ENCODE measurements at regions not wholly inside any gene's neighbourhood (a gene's known extent, or its start where the extent isn't known, plus 50 kb on each side); places are given as distances from the start of the nearest gene placed in this dataset.

- Histone ChIP-seq H3K4me3 (no peak overlapping the region), H3K36me3 (no peaks in the 10 kb centered on the region), H3K4me1 (peaks cover 30% of the 10 kb centered on the region), H3K27ac (no peak overlapping the region), H3K27me3 (no peaks in the 10 kb centered on the region), H3K9me3 (no peaks in the 10 kb centered on the region)
- intact Hi-C loops (cut with DNase I) = no loop called here
- no peak for DNase-seq (ENCODE audit: extremely low spot score in 2 of 2)
- TF ChIP-seq POLR2A (IDR thresholded peaks at IDR 0.05) = no peak
- no peak for TF ChIP-seq POLR2AphosphoS5 (IDR thresholded peaks at IDR 0.05; ENCODE audit: insufficient read depth in 1 of 2, low read depth in 1 of 2)
- TF ChIP-seq CTCF (IDR thresholded peaks at IDR 0.05) = no peak
Measured at GRCh38 chr12:92068459-92068858, 77.2 kb downstream of the BTG1 start.

- intact Hi-C loops (cut with DNase I) = no loop called here
- no peak for DNase-seq (ENCODE audit: extremely low spot score in 2 of 2)
- Histone ChIP-seq H3K36me3 (no peaks in the 10 kb centered on the region), H3K4me1 (peaks cover 31% of the 10 kb centered on the region), H3K27ac (no peak overlapping the region), H3K4me3 (no peak overlapping the region), H3K27me3 (no peaks in the 10 kb centered on the region), H3K9me3 (no peaks in the 10 kb centered on the region)
- TF ChIP-seq POLR2AphosphoS5 (IDR thresholded peaks at IDR 0.05; ENCODE audit: insufficient read depth in 1 of 2, low read depth in 1 of 2) = no peak
- TF ChIP-seq POLR2A (IDR thresholded peaks at IDR 0.05) = no peak
- no peak for TF ChIP-seq CTCF (IDR thresholded peaks at IDR 0.05)
Measured at GRCh38 chr12:92065639-92066038, 80.0 kb downstream of the BTG1 start.

- no peak overlapping the region for H3K27ac ChIP-seq
Measured at GRCh38 chr12:92065018-92065499, 80.6 kb downstream of the BTG1 start.

GRCh38 chr12:92064422-92064821 is 81.2 kb downstream of the BTG1 start:
- no peaks in the 10 kb centered on the region for H3K36me3 ChIP-seq
- peaks cover 26% of the 10 kb centered on the region for H3K4me1 ChIP-seq
- intact Hi-C loops (cut with DNase I) = no loop called here
- no peak overlapping the region for H3K27ac ChIP-seq
- TF ChIP-seq POLR2AphosphoS5 (IDR thresholded peaks at IDR 0.05; ENCODE audit: insufficient read depth in 1 of 2, low read depth in 1 of 2) = no peak
- no peak for TF ChIP-seq POLR2A (IDR thresholded peaks at IDR 0.05)
- no peak for TF ChIP-seq CTCF (IDR thresholded peaks at IDR 0.05)
- H3K4me3 ChIP-seq = no peak overlapping the region
- no peak for DNase-seq (ENCODE audit: extremely low spot score in 2 of 2)
- H3K9me3 ChIP-seq = no peaks in the 10 kb centered on the region
- no peaks in the 10 kb centered on the region for H3K27me3 ChIP-seq

More at GRCh38 chr12:92065018-92065499, 80.6 kb downstream of the BTG1 start:
- intact Hi-C loops (cut with DNase I) = no loop called here
- no peaks in the 10 kb centered on the region for H3K36me3 ChIP-seq
- TF ChIP-seq CTCF (IDR thresholded peaks at IDR 0.05) (no peak), POLR2A (IDR thresholded peaks at IDR 0.05) (no peak), POLR2AphosphoS5 (IDR thresholded peaks at IDR 0.05; ENCODE audit: insufficient read depth in 1 of 2, low read depth in 1 of 2) (peak in 1 of 2 donors; percentile 18)
- H3K27me3 ChIP-seq = no peaks in the 10 kb centered on the region
- no peaks in the 10 kb centered on the region for H3K9me3 ChIP-seq
- no peak for DNase-seq (ENCODE audit: extremely low spot score in 2 of 2)
- H3K4me1 ChIP-seq = peaks cover 26% of the 10 kb centered on the region
- no peak overlapping the region for H3K4me3 ChIP-seq

- intact Hi-C loops (cut with DNase I) = no loop called here
- Histone ChIP-seq H3K4me3 (no peak overlapping the region), H3K9me3 (no peaks in the 10 kb centered on the region), H3K27ac (no peak overlapping the region), H3K36me3 (no peaks in the 10 kb centered on the region), H3K27me3 (no peaks in the 10 kb centered on the region), H3K4me1 (peaks cover 30% of the 10 kb centered on the region)
- DNase-seq (ENCODE audit: extremely low spot score in 2 of 2) = no peak
- TF ChIP-seq POLR2AphosphoS5 (IDR thresholded peaks at IDR 0.05; ENCODE audit: insufficient read depth in 1 of 2, low read depth in 1 of 2) (no peak), CTCF (IDR thresholded peaks at IDR 0.05) (no peak), POLR2A (IDR thresholded peaks at IDR 0.05) (no peak)
Measured at GRCh38 chr12:92063641-92064040, 82.0 kb downstream of the BTG1 start.
